ENCODE measurements at regions not wholly inside any gene's neighbourhood (a gene's known extent, or its start where the extent isn't known, plus 50 kb on each side); places are given as distances from the start of the nearest gene placed in this dataset.

GRCh38 chr2:19454125-19454524 lies 95.7 kb upstream of the OSR1 start:
- H3K27me3 ChIP-seq: no peaks in the 10 kb centered on the region
- H3K36me3 ChIP-seq (replicated peaks in 1 of 2): no peaks in the 10 kb centered on the region
- no peak for TF ChIP-seq POLR2A (IDR thresholded peaks at IDR 0.05)
- TF ChIP-seq, protein P1, sequence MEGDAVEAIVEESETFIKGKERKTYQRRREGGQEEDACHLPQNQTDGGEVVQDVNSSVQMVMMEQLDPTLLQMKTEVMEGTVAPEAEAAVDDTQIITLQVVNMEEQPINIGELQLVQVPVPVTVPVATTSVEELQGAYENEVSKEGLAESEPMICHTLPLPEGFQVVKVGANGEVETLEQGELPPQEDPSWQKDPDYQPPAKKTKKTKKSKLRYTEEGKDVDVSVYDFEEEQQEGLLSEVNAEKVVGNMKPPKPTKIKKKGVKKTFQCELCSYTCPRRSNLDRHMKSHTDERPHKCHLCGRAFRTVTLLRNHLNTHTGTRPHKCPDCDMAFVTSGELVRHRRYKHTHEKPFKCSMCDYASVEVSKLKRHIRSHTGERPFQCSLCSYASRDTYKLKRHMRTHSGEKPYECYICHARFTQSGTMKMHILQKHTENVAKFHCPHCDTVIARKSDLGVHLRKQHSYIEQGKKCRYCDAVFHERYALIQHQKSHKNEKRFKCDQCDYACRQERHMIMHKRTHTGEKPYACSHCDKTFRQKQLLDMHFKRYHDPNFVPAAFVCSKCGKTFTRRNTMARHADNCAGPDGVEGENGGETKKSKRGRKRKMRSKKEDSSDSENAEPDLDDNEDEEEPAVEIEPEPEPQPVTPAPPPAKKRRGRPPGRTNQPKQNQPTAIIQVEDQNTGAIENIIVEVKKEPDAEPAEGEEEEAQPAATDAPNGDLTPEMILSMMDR (IDR thresholded peaks at IDR 0.05): no peak
- intact Hi-C loops (cut with DNase I): no loop called here
- H3K4me1 ChIP-seq (replicated peaks in 1 of 2): no peaks in the 10 kb centered on the region
- no peak for DNase-seq
- H3K27ac ChIP-seq: no peak overlapping the region
- no peak overlapping the region for H3K4me3 ChIP-seq
- 87 to 96% (median 91%) methylated on average over 2 of the region's 2 CpGs for WGBS, 4 donors
- peaks cover 0 to 6% (median 0%) of the 10 kb centered on the region in 3 donors for H3K9me3 ChIP-seq (replicated peaks in 1 of 3)

DNA sequence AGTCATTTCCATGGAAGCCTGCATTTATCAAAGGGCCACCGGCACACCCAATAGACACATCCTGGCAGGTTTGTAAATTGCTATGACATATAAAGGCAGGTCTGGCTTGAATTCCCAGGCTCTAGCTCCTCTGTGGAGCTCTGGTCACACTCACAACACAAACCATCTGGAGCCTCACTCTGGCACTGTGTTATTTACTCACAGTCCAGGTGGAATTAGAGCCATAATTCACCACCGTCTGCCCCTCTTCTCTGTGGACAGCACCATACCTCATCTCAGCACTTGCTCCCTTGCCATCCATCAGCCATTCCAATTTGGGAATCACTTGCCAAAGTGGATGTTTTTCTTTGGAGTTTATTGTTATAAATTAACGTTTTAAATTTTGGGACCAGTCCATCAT lies 84.3 kb upstream of the OSR1 start:
- Histone ChIP-seq H3K9me3 (replicated peaks in 1 of 3) (no peaks in the 10 kb centered on the region), H3K4me1 (replicated peaks in 1 of 2) (no peaks in the 10 kb centered on the region), H3K4me3 (no peak overlapping the region), H3K36me3 (replicated peaks in 1 of 2) (no peaks in the 10 kb centered on the region), H3K27me3 (no peaks in the 10 kb centered on the region), H3K27ac (no peak overlapping the region)
- no peak for DNase-seq
- TF ChIP-seq POLR2A (IDR thresholded peaks at IDR 0.05): no peak
- TF ChIP-seq, protein P1 (IDR thresholded peaks at IDR 0.05): no peak
- WGBS, 4 donors: 48 to 66% (median 56%) methylated on average over 3 of the region's 3 CpGs
- intact Hi-C loops (cut with DNase I): no loop called here

GRCh38 chr2:19439081-19439480 lies 80.7 kb upstream of the OSR1 start:
- H3K27ac ChIP-seq: no peak overlapping the region
- no peaks in the 10 kb centered on the region for H3K27me3 ChIP-seq
- H3K4me3 ChIP-seq: no peak overlapping the region
- WGBS, 4 donors: 49 to 76% (median 56%) methylated on average over 2 of the region's 2 CpGs
- no peaks in the 10 kb centered on the region for H3K9me3 ChIP-seq (replicated peaks in 1 of 3)
- no peaks in the 10 kb centered on the region for H3K4me1 ChIP-seq (replicated peaks in 1 of 2)
- H3K36me3 ChIP-seq (replicated peaks in 1 of 2): no peaks in the 10 kb centered on the region
- TF ChIP-seq, protein P1 (IDR thresholded peaks at IDR 0.05): no peak
- intact Hi-C loops (cut with DNase I): no loop called here
- no peak for DNase-seq

GRCh38 chr2:19435815-19436214 lies 77.4 kb upstream of the OSR1 start:
- H3K9me3 ChIP-seq (replicated peaks in 1 of 3): no peaks in the 10 kb centered on the region
- intact Hi-C loops (cut with DNase I): no loop called here
- 0% methylated on average over 1 of the region's 1 CpG for WGBS, 4 donors

More at GRCh38 chr2:19435815-19436214, 77.4 kb upstream of the OSR1 start:
- H3K27me3 ChIP-seq: no peaks in the 10 kb centered on the region
- no peaks in the 10 kb centered on the region for H3K4me1 ChIP-seq (replicated peaks in 1 of 2)
- no peak for DNase-seq
- H3K36me3 ChIP-seq (replicated peaks in 1 of 2): no peaks in the 10 kb centered on the region
- no peak overlapping the region for H3K4me3 ChIP-seq
- TF ChIP-seq, protein P1 (IDR thresholded peaks at IDR 0.05): no peak
- TF ChIP-seq POLR2A (IDR thresholded peaks at IDR 0.05): no peak
- H3K27ac ChIP-seq: no peak overlapping the region

Data from adrenal gland (tissue), 9 donors.